ENCODE measurements at regions not wholly inside any gene's neighbourhood (a gene's known extent, or its start where the extent isn't known, plus 50 kb on each side); places are given as distances from the start of the nearest gene placed in this dataset.
"Not testable (repeated sequence)": the region's sequence is repeated elsewhere in the genome, so short reads cannot be mapped to it uniquely, and the experiment has no call there.

DNA sequence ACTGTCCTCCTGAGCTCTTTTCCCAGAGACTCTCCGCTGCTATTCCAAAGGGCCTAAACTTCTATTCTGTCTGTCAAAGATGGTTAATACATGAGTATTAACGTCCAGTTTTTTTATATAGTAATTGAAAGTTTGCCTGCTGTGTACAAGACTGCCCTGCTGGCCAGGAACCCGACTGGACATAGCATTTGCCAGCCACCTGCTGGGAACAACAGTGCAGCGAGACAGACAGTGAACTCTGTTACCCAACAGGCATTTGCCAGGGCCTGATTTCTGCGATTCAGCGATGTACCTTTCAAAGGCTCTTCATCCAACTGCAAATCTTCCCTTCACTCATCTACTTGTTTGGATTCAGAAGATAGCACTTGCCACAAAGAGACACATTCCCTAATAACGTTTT is 128.8 kb upstream of the SEM1 start:
- no peak for FAIRE-seq
- DNase-seq (ENCODE audit: insufficient read length, low spot score), result no peak
- TF ChIP-seq POLR2A (IDR thresholded peaks at IDR 0.05; ENCODE audit: low read depth, low read length), result no peak

- FAIRE-seq (no peak), DNase-seq (ENCODE audit: insufficient read length, low spot score) (no peak)
- TF ChIP-seq POLR2A (IDR thresholded peaks at IDR 0.05; ENCODE audit: low read depth, low read length), result no peak
Measured at GRCh38 chr7:96855139-96855538, 145.5 kb upstream of the SEM1 start.

DNA sequence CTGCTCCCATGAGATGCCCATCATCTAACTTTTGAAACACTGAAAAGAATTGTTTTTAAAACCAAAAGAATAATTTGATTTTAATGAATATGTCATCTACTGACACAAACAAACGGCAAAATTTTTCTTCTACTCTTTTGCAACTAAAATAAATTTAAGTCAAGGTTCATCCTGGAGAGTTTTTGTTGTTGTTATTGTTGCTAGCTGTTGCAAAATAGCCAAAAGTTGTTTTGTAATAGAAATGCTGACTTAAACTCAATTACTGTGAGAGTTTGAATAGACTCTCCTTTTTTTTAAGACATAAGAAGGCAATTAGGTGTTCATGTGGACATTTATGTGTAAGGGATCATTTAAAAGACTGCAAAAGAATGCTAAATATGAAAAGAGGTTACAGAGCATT is 146.0 kb upstream of the SEM1 start:
- FAIRE-seq (no peak), DNase-seq (ENCODE audit: insufficient read length, low spot score) (no peak)
- no peak for TF ChIP-seq POLR2A (IDR thresholded peaks at IDR 0.05; ENCODE audit: low read depth, low read length)

GRCh38 chr7:96869538-96869937 is 135.8 kb upstream of the DLX6 start:
- FAIRE-seq, result no peak
- no peak for TF ChIP-seq POLR2A (IDR thresholded peaks at IDR 0.05; ENCODE audit: low read depth, low read length)
- DNase-seq (ENCODE audit: insufficient read length, low spot score), result no peak

DNA sequence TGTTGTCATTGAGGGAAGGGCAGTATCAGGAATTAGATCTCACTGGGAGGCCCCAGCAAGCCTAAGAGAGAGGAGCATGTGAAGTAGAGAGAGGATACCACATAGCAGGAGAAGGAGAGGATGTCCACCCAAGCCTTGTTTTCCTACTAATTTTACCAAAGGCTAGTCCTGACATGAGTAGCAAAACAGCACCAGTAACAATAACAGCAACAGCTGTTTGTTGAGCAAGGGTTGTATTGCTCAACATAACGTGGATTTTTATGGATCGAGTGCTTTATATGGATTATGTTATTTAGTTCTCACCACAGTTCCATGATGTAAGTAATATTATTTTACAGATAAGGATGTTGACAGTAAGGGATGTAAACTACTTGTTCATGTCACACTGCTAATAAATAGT is 135.2 kb upstream of the DLX6 start:
- FAIRE-seq, result no peak
- no peak for DNase-seq (ENCODE audit: insufficient read length, low spot score)
- no peak for TF ChIP-seq POLR2A (IDR thresholded peaks at IDR 0.05; ENCODE audit: low read depth, low read length)

- no peak for FAIRE-seq
- TF ChIP-seq POLR2A (IDR thresholded peaks at IDR 0.05; ENCODE audit: low read depth, low read length), result no peak
- no peak for DNase-seq (ENCODE audit: insufficient read length, low spot score)
Measured at GRCh38 chr7:96870934-96871333, 134.4 kb upstream of the DLX6 start.

DNA sequence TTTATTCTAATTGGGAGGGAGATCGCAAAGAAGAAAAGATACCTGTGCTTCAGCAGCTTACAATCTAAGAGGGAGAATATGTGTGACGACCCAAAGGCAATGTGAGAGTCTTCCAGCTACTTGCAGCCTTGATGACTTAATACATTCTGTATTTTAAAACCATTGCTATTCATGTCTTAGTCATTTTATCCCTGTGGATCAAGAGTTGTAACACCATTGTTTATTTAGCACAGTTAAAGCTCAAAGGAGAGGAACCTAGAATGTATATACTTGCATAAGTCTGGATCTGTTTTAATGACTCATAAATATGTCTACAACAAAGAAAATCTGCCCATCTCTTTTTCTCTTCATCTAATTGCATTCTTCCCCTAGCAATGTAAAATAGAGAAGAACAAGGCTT is 117.9 kb upstream of the DLX6 start:
- DNase-seq (ENCODE audit: insufficient read length, low spot score) (no peak), FAIRE-seq (no peak)
- TF ChIP-seq POLR2A (IDR thresholded peaks at IDR 0.05; ENCODE audit: low read depth, low read length), result no peak

DNA sequence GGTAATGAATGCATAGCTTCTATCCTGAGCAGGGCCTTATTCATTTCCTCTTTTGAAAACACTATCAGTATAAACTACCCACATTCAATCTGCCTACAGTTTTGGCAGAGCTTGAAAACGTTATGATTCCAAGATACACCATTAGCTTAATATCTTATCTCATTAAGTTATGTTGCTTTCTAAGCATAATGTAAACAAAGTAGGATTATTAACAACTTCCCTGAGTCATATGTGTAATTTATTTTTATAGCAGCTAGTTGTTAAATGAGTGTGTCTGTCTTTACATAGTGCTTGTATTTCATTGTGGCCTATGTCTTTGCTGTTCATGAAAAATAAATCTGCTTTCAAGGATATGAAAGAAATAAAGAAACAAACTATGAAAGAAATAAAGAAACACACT is 106.2 kb upstream of the DLX6 start:
- FAIRE-seq, result no peak
- TF ChIP-seq POLR2A (IDR thresholded peaks at IDR 0.05; ENCODE audit: low read depth, low read length), result no peak
- DNase-seq (ENCODE audit: insufficient read length, low spot score), result no peak

DNA sequence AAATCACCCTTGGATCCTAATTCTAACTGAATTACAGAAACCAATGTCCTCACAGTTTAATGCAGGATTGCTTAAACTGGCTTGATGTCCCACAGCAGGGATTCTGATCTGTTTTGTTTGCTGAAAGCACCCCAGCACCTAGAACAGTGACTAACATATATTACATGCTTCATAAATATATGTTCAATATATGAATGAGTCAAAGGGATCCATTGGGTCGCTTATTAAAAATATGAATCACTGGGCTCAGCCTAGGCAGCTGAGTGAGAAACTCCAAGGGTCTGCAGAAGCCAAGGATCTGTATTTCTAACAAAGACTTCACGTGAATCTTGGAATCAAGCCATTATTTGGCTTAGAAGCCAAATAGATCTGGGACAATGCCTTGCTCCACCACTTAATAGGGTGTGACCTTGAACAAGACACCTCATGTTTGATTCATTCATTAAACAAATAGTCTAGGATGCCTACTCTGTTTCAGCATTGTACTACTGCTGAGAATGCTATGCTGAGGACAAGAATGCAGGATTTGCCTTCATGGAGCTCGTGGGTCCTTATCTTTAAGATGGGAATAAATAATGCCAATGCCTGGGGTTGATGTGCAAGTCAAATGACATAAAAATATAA is 103.4 kb upstream of the DLX6 start:
- DNase-seq (ENCODE audit: insufficient read length, low spot score) (no peak), FAIRE-seq (no peak)
- no peak for TF ChIP-seq POLR2A (IDR thresholded peaks at IDR 0.05; ENCODE audit: low read depth, low read length)

DNA sequence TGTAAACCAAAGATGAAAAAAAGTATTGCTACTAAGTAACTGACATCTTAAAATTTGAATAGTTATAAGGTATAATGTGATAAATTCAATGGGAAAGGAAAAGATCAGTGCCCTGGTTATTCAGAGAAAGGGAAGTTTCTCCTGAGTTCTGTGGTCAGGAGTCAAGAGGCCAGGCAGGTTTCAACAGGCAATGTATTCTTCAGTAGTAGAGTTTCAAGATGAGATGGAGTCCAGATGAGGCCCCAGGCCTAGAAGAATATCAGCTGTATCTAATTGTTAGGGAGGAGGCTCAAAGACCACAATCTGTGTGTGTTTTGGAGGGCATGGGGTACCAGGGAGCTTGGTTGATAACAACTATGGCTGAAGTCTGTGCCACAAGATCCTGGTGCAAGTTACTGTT is 101.4 kb upstream of the DLX6 start:
- DNase-seq (ENCODE audit: insufficient read length, low spot score) (no peak), FAIRE-seq (no peak)

DNA sequence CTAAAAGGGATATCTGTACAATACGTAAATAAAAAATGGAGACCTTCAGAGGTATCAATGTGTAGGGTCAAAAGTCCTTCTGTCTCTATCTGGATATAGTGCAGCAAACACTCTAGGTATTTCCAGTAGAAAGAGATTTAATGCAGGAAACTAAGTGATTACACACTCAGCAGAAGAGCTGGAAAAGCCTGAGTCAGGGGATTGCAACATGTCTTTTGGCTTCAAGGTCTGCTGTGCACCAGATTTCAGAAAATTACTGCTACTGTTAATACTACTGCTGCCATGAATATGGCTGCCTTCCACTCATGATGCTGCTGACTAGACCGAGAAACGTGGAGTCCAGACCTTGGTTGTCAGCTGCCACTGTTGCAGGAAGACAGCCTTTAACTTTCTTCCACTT is 94.9 kb upstream of the DLX6 start:
- FAIRE-seq (no peak), DNase-seq (ENCODE audit: insufficient read length, low spot score) (no peak)
- TF ChIP-seq POLR2A (IDR thresholded peaks at IDR 0.05; ENCODE audit: low read depth, low read length), result no peak

More for the DNA sequence above, 101.4 kb upstream of the DLX6 start:
- no peak for TF ChIP-seq POLR2A (IDR thresholded peaks at IDR 0.05; ENCODE audit: low read depth, low read length)

- no peak for TF ChIP-seq POLR2A (IDR thresholded peaks at IDR 0.05; ENCODE audit: low read depth, low read length)
- DNase-seq (ENCODE audit: insufficient read length, low spot score) (no peak), FAIRE-seq (no peak)
Measured at GRCh38 chr7:96915029-96915428, 90.3 kb upstream of the DLX6 start.

DNA sequence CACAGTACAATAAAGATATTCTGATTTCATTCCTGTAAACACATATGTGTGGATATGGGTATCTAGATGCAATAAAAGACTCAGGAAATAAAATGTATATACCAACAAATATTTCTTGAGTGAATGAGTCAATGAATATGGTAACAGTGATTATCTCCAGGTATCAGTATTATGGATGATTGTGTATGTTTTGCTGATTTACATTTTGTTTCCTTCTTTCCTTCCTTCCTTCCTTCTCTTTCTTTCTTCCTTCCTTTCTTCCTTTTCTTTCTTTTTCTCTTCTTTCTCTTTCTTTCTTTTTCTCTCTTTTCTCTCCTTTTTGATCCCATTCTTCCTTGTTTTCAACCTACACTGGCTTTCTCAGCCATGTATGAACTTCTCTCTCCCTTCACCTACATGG is 85.3 kb upstream of the DLX6 start:
- FAIRE-seq (no peak), DNase-seq (ENCODE audit: insufficient read length, low spot score) (no peak)
- TF ChIP-seq POLR2A (IDR thresholded peaks at IDR 0.05; ENCODE audit: low read depth, low read length), result no peak

DNA sequence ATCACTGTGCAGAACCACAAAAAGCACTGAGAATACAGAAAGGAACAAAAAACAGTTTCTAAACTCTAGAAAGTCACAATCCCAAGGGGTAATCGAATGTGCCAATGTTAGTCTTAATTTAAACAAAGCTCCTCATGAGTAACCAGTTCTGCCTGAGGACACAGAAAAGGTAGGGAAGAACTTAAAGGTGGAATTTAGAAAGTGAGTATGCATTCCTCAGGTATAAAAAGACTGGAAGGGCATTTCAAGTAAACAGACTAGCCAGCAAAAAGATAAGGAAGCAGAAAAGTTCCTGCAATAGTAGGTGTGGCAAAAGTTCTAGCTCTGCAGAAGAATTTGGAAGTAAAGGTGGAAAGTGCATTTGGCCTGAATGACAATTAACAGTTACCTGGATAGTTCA is 84.6 kb upstream of the DLX6 start:
- FAIRE-seq (no peak), DNase-seq (ENCODE audit: insufficient read length, low spot score) (no peak)
- TF ChIP-seq POLR2A (IDR thresholded peaks at IDR 0.05; ENCODE audit: low read depth, low read length), result no peak

DNA sequence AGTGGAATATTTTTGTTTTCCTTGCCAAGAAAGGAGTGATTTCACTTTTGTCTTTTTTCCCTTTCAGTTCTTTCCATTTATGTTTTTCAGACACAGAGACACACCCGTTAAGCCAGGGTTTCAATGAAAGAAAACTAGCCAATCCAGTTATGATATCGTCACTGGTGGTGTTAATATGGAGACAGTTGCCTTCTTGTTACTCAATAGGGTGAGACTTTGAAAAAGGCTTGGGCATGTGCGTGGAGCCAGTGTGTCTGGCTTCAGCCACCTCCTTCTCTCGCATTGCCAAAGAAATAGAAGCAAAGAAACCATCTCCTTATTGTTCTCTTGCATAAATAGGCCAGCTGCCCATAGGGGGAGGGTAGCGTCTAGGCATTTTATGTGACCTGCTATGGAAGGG is 84.1 kb upstream of the DLX6 start:
- DNase-seq (ENCODE audit: insufficient read length, low spot score), result no peak
- TF ChIP-seq POLR2A (IDR thresholded peaks at IDR 0.05; ENCODE audit: low read depth, low read length), result no peak
- FAIRE-seq, result no peak

GRCh38 chr7:96921771-96922170 is 83.6 kb upstream of the DLX6 start:
- no peak for DNase-seq (ENCODE audit: insufficient read length, low spot score)
- no peak for TF ChIP-seq POLR2A (IDR thresholded peaks at IDR 0.05; ENCODE audit: low read depth, low read length)
- FAIRE-seq, result no peak

DNA sequence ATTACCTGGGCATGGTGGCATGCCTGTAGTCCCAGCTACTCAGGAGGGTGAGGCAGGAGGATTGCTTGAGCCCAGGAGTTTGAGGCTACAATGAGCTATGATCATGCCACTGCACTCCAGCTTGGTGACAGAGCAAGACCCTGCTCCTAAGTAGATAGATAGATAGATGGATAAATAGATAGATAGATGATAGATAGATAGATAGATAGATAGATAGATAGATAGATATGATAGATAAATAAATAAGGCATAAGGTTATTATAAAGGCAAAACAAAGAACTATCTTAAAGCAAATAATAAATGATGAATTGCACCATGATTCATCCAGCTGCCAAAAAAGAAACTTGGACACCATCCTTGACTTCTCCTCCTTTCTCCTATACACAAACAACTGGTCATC is 82.0 kb upstream of the DLX6 start:
- not testable (repeated sequence) for DNase-seq (ENCODE audit: insufficient read length, low spot score); FAIRE-seq

All from H54 (cell line).